HCT116 (cell line): ENCODE measurements at regions not wholly inside any gene's neighbourhood (a gene's known extent, or its start where the extent isn't known, plus 50 kb on each side); places are given as distances from the start of the nearest gene placed in this dataset.

ENCODE experiments used
- EGR1 ChIP-seq: IDR thresholded peaks from 2 replicates; pipeline ENCODE4 v1.6.1; 2012; ENCODE audit warnings: low read depth
- EZH2 ChIP-seq: fragments of 200-600 bp; sonication (generic); IDR thresholded peaks from 2 replicates; pipeline ENCODE4 v1.6.1; 2017; ENCODE audit warnings: antibody characterized with exemption, mixed run types
- FOSL1 ChIP-seq: IDR thresholded peaks from 2 replicates; pipeline ENCODE4 v1.6.1; 2012; ENCODE audit warnings: low read depth
- MAX ChIP-seq: IDR thresholded peaks from 2 replicates; pipeline ENCODE4 v1.6.1; 2012
- REST ChIP-seq: IDR thresholded peaks from 2 replicates; pipeline ENCODE4 v1.6.1; 2012; ENCODE audit warnings: low read depth
- SIN3A ChIP-seq: IDR thresholded peaks from 2 replicates; pipeline ENCODE4 v1.6.1; 2012; ENCODE audit warnings: low read depth
- SRF ChIP-seq: IDR thresholded peaks from 2 replicates; pipeline ENCODE4 v1.6.1; 2012; ENCODE audit warnings: low read depth
- TF ChIP-seq, protein P1 (sequence below), 3 experiments: fragments of 200-600 bp in 1 of 3; sonication (generic) in 1 of 3; IDR thresholded peaks in 2 of 3; conservative IDR thresholded peaks in 1 of 3; 2 replicates each; pipeline ENCODE4 v1.5.1; 2012 to 2017; ENCODE audit warnings: low read depth in 2 of 3, low read length in 2 of 3, antibody characterized with exemption in 1 of 3, borderline replicate concordance in 1 of 3, control low read depth in 1 of 3, mild to moderate bottlenecking in 1 of 3, mixed read lengths in 1 of 3, mixed run types in 1 of 3, moderate library complexity in 1 of 3; ENCODE audit not compliant: insufficient read depth in 1 of 3

- TF ChIP-seq SRF: no peak
- TF ChIP-seq, protein P1, sequence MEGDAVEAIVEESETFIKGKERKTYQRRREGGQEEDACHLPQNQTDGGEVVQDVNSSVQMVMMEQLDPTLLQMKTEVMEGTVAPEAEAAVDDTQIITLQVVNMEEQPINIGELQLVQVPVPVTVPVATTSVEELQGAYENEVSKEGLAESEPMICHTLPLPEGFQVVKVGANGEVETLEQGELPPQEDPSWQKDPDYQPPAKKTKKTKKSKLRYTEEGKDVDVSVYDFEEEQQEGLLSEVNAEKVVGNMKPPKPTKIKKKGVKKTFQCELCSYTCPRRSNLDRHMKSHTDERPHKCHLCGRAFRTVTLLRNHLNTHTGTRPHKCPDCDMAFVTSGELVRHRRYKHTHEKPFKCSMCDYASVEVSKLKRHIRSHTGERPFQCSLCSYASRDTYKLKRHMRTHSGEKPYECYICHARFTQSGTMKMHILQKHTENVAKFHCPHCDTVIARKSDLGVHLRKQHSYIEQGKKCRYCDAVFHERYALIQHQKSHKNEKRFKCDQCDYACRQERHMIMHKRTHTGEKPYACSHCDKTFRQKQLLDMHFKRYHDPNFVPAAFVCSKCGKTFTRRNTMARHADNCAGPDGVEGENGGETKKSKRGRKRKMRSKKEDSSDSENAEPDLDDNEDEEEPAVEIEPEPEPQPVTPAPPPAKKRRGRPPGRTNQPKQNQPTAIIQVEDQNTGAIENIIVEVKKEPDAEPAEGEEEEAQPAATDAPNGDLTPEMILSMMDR (IDR thresholded peaks at IDR 0.05 in 2 of 3, conservative IDR thresholded peaks at IDR 0.05 in 1 of 3; ENCODE audit: borderline replicate concordance in 1 of 3, insufficient read depth in 1 of 3, low read depth in 2 of 3, low read length in 2 of 3): no peak
- TF ChIP-seq EZH2: no peak
- TF ChIP-seq REST: no peak
- TF ChIP-seq FOSL1: no peak
- TF ChIP-seq EGR1: no peak
- TF ChIP-seq MAX: no peak
- no peak for TF ChIP-seq SIN3A
Observed at GRCh38 chr2:71940695-71941094, 207.0 kb downstream of the CYP26B1 start.
